Type B pancreatic cell (in vitro differentiated cells): ENCODE measurements at regions not wholly inside any gene's neighbourhood (a gene's known extent, or its start where the extent isn't known, plus 50 kb on each side); places are given as distances from the start of the nearest gene placed in this dataset.

ENCODE experiments used
- DNase-seq: peaks from one replicate; pipeline ENCODE4 v3.0.0; 2021; ENCODE audit warnings: mixed read lengths; ENCODE audit not compliant: unreplicated experiment; ENCODE audit errors: extremely low spot score
- H3K27ac Mint-ChIP-seq: 2 replicates; pipeline ENCODE4 v1.8.0; 2021; ENCODE audit warnings: mild to moderate bottlenecking, mixed read lengths
- H3K27me3 Mint-ChIP-seq: 2 replicates; pipeline ENCODE4 v1.8.0; 2021; ENCODE audit warnings: mixed read lengths
- H3K36me3 Mint-ChIP-seq: 2 replicates; pipeline ENCODE4 v1.8.0; 2021; ENCODE audit warnings: mixed read lengths
- H3K4me1 Mint-ChIP-seq: one replicate; pipeline ENCODE4 v1.8.0; 2021; ENCODE audit warnings: mixed read lengths; ENCODE audit not compliant: unreplicated experiment
- H3K4me3 Mint-ChIP-seq: 2 replicates; pipeline ENCODE4 v1.8.0; 2021; ENCODE audit warnings: mild to moderate bottlenecking, mixed read lengths
- H3K9me3 Mint-ChIP-seq: 2 replicates; pipeline ENCODE4 v1.8.0; 2021; ENCODE audit warnings: mixed read lengths
- TF ChIP-seq, protein P1 (sequence below): fragments of 200-600 bp; sonication (generic); conservative IDR thresholded peaks from 2 replicates; pipeline ENCODE4 v1.5.0; 2021; ENCODE audit warnings: antibody characterized with exemption, mild to moderate bottlenecking

DNA sequence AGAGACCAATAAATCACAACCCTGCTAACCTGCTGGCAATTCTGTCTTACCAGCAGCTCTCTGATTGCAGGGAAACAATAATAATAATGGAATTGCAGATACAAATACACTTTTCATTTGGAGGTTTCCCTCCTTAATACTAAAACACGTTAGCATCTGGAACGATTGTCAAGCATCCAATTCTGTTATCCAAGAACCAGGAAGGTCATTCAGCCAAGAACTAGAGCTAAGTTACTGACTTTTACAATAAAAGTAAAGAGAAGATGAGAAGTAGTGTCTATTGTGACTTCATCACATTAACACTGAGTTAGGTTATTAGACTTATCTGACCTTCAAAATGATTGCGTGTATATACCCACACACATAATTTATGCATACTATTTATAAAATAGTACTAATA lies 335.6 kb downstream of the BRINP1 start:
- peaks cover 3% of the 10 kb centered on the region for H3K36me3 Mint-ChIP-seq
- H3K27me3 Mint-ChIP-seq = no peaks in the 10 kb centered on the region
- TF ChIP-seq, protein P1, sequence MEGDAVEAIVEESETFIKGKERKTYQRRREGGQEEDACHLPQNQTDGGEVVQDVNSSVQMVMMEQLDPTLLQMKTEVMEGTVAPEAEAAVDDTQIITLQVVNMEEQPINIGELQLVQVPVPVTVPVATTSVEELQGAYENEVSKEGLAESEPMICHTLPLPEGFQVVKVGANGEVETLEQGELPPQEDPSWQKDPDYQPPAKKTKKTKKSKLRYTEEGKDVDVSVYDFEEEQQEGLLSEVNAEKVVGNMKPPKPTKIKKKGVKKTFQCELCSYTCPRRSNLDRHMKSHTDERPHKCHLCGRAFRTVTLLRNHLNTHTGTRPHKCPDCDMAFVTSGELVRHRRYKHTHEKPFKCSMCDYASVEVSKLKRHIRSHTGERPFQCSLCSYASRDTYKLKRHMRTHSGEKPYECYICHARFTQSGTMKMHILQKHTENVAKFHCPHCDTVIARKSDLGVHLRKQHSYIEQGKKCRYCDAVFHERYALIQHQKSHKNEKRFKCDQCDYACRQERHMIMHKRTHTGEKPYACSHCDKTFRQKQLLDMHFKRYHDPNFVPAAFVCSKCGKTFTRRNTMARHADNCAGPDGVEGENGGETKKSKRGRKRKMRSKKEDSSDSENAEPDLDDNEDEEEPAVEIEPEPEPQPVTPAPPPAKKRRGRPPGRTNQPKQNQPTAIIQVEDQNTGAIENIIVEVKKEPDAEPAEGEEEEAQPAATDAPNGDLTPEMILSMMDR = no peak
- H3K4me1 Mint-ChIP-seq = no peaks in the 10 kb centered on the region
- H3K4me3 Mint-ChIP-seq = no peak overlapping the region
- H3K27ac Mint-ChIP-seq = no peak overlapping the region
- H3K9me3 Mint-ChIP-seq = no peaks in the 10 kb centered on the region
- DNase-seq = no peak

DNA sequence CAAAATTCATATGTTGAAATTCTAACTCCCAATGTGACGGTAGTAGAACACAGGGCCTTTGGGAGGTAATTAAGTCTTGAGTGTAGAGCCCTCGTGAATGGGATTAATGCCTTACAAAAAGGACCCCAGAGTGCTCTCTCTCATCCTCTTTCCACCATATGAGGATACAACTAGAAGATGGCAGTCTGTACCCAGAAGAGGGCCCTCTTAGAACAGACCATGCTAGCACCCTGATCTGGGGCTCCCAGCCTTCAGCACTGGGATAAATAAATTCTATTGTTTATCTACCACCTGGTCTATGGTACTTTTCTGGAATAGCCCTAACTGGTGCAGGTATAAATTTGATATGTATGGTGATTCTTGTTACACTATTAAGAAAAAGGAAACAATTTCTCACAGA lies 332.3 kb downstream of the BRINP1 start:
- no peak for DNase-seq
- no peaks in the 10 kb centered on the region for H3K27me3 Mint-ChIP-seq

DNA sequence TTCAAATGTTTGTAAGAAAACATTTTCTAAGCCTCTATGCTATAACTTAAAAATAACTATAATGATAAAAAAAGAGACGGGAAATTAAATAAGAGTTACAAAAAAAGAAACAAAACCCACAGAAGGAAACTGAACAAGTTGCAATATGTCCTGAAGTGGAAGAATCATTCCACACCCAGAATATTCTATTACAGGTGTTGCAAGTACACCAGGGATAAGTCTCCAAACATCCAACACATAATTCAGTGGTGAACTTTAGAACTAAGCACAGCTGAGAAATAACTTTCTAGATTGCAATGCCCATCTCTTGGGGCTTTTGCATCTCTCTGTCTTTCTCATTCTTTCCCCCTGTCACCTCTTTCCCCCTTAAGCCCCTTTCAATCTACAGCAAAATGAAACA lies 325.2 kb downstream of the BRINP1 start:
- Mint-ChIP-seq H3K27me3 (no peaks in the 10 kb centered on the region), H3K27ac (no peak overlapping the region), H3K4me1 (no peaks in the 10 kb centered on the region), H3K4me3 (no peak overlapping the region), H3K36me3 (no peaks in the 10 kb centered on the region), H3K9me3 (no peaks in the 10 kb centered on the region)
- DNase-seq = no peak
- TF ChIP-seq, protein P1 = no peak

More for the DNA sequence above, 332.3 kb downstream of the BRINP1 start:
- Mint-ChIP-seq H3K27ac (no peak overlapping the region), H3K9me3 (no peaks in the 10 kb centered on the region), H3K4me1 (no peaks in the 10 kb centered on the region), H3K4me3 (no peak overlapping the region), H3K36me3 (peaks cover 3% of the 10 kb centered on the region)
- TF ChIP-seq, protein P1 = no peak

DNA sequence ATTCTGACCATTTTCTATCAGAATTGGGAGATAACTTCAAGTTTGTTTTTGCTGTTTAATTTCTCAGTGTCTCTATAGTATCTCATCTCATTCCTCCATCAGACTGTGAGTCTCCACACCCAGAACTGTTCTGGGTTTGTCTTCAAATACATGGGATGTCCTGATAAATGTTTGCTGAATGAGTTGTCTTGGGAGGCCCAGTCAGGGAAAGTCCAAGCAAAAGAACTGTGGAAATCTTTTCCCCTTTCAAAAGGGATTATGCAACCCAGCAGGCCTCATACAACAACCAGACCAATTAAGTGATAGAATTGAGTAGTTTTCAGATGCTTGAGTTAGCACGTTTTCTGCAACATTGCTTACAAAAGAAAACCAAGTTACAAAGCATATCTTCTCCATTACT lies 324.4 kb downstream of the BRINP1 start:
- no peaks in the 10 kb centered on the region for H3K4me1 Mint-ChIP-seq
- H3K9me3 Mint-ChIP-seq = no peaks in the 10 kb centered on the region
- H3K27ac Mint-ChIP-seq = no peak overlapping the region
- H3K27me3 Mint-ChIP-seq = no peaks in the 10 kb centered on the region
- H3K4me3 Mint-ChIP-seq = no peak overlapping the region
- H3K36me3 Mint-ChIP-seq = no peaks in the 10 kb centered on the region
- DNase-seq = no peak
- TF ChIP-seq, protein P1 = no peak

DNA sequence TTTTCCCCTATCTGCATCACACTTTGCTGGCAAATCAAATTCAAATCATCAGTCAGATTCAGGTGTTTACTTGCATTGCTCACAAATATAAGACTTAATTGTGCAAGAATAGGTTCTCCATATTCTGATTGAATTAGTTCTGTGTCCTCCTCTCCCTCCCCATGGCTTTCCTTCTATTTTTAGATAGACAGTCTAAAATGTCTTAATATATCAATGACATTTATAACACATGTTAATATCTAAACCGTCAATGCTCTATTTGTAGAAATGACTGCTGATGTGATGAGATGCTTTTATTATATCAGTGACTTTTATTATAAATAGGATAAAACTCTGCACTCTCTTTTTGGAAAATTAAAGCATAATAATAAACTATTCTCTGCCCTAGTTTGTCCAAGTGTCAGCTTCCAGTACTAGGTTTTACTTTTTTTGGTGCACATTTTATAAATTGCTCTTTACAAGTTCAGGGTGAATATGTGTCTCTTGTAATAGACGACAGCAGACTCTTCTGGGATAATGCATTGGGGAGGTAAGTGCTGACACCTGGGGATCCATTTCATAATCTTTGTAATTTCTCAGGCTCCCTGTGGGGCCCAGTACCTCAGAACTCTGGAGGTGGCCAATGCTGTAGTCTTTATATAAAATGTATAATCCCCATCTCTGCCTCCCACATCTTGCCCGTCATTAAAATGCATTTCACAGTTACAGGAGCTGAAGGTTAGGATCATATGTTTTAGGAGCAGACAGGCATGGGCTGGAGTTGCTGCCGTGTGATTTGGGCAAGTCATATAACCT lies 321.5 kb downstream of the BRINP1 start:
- no peak for DNase-seq
- H3K27me3 Mint-ChIP-seq = no peaks in the 10 kb centered on the region
- H3K4me1 Mint-ChIP-seq = no peaks in the 10 kb centered on the region
- no peak overlapping the region for H3K27ac Mint-ChIP-seq
- H3K4me3 Mint-ChIP-seq = no peak overlapping the region
- no peaks in the 10 kb centered on the region for H3K36me3 Mint-ChIP-seq
- H3K9me3 Mint-ChIP-seq = no peaks in the 10 kb centered on the region
- TF ChIP-seq, protein P1 = no peak
